Amniotic stem cell (primary cell): ENCODE measurements at regions not wholly inside any gene's neighbourhood (a gene's known extent, or its start where the extent isn't known, plus 50 kb on each side); places are given as distances from the start of the nearest gene placed in this dataset.

Experiments used
- DNase-seq: peaks from one replicate; lab custom pipeline; 2025; lab: John Stamatoyannopoulos, UW

GRCh38 chr12:41981758-41982157, 162.9 kb downstream of the GXYLT1 start:
- DNase-seq: no peak

GRCh38 chr12:41981013-41981412, 163.7 kb downstream of the GXYLT1 start:
- no peak for DNase-seq

GRCh38 chr12:41980390-41980789, 164.3 kb downstream of the GXYLT1 start:
- DNase-seq: no peak

DNA sequence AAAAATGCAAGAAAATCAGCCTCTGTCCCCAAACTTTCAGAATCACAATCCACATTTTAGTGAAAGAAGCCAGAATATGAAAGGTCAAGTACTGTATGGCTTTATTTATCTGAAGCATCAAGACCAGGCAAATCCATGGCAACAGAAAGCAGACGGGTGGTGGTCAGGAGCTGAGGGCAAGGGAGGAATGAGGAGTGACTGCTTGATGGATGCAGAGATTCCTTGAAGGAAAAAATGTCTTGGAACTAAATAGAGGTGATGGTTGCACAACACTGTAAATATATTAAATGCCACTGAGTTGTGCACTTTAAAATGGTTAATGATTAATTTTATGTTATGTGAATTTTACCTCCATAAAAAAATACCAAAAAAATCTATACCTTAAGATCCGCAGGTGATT, 165.1 kb downstream of the GXYLT1 start:
- no peak for DNase-seq

GRCh38 chr12:41972598-41972997, 172.1 kb downstream of the GXYLT1 start:
- no peak for DNase-seq

DNA sequence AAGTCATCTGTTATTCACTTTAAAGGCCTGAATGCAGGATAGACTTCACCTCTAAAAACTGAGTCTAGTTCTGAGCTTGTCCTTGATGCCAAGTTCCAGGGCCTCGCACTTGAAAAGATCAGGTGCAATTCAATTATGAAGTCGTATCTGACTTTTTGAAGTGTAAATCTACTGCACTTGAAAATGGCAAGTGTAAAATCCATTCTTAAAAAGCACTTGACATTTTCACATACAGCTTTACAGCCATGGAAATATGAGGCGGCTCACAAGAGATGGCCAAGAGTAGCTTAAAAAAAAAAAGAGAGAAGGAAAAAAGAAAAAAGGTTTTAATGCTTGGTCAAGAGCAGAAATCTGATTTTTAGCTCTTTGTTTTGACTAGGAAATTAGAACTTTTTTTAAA, 172.5 kb downstream of the GXYLT1 start:
- no peak for DNase-seq

- no peak for DNase-seq
Measured at GRCh38 chr12:41970744-41971143, 173.9 kb downstream of the GXYLT1 start.

- DNase-seq: no peak
Measured at GRCh38 chr12:41968599-41968998, 176.1 kb downstream of the GXYLT1 start.

GRCh38 chr12:41967668-41968500, 176.8 kb downstream of the GXYLT1 start:
- no peak for DNase-seq

DNA sequence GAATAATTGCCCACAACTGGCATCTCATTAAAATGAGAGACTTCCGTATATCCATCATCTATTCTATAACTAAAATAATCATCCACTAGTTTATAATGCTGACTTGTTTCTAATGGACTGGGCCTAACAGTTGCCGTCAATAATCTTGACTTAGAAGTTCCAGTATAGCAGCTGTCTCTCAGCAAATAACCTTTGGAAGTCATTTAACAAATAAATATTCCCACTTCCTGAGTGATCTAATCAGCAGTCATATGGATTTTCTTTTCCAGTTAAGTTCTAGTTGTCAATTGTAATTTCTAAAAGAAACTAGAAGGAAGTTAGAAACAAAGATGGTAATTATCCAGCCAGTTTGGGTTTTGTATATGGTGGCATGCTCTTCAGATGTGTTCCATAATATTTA, 177.8 kb downstream of the GXYLT1 start:
- DNase-seq: no peak

GRCh38 chr12:41966001-41966400, 178.7 kb downstream of the GXYLT1 start:
- no peak for DNase-seq

- no peak for DNase-seq
Measured at GRCh38 chr12:41963398-41963797, 181.3 kb downstream of the GXYLT1 start.

DNA sequence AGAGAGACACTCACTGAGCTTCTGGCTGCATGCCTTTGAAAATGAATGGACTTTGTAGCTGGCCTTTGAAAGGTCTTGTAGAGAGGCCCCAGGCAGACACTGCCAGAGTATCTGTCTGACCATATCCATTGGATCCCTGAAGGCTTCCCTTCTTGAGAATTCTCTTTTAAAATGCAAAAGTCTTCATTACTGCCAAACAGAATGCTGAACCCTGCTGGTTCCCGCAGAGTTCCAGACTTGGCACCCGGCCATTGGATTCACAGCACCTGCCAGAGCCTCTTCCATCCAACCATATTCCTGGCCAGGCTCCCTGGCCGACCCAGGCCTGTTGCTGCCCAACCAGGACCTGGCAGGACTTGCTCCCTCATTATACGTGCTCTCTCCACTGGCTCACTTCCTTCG, 182.5 kb downstream of the GXYLT1 start:
- DNase-seq: no peak

DNA sequence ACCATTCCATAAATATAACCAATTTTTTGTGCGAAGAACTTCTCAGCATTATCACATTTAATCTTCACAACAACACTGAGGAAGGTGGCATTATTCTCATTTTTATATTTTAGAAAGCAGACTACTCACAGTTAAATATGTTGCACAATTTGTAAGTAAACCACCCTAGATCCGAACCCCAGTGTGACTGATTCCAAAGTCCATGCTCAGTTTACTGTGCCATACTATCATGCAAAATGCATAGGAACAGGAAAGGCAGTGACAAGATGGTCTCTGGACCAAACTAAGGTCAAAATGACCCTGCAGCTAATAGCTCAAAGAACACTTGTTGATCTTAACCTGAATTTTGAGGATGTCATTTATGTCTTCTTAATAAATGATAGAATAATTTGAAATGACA, 185.4 kb downstream of the GXYLT1 start:
- DNase-seq: no peak

GRCh38 chr12:41956353-41956752, 188.3 kb downstream of the GXYLT1 start:
- no peak for DNase-seq

GRCh38 chr12:41950455-41950854, 194.2 kb downstream of the GXYLT1 start:
- no peak for DNase-seq

GRCh38 chr12:41946106-41946505, 198.6 kb downstream of the GXYLT1 start:
- no peak for DNase-seq

GRCh38 chr12:41944216-41944615, 200.5 kb downstream of the GXYLT1 start:
- no peak for DNase-seq

DNA sequence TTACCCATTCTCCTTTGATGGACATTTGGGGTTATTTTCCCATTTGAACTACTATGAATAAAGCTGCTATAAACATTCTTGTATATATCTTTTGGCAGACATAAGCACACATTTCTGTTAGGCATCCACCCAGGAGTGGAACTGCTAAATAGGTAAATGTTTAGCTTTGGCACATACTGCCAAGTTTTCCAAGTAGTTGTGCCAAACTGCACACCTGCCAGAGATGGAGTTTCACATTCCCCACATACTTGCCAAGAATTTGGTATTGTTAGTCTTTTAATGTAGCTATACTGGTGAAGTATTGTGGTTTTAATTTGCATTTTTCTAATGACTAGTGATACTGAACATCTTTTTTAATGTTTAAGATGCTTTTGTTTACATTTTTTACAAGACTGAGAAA, 201.0 kb downstream of the GXYLT1 start:
- no peak for DNase-seq

DNA sequence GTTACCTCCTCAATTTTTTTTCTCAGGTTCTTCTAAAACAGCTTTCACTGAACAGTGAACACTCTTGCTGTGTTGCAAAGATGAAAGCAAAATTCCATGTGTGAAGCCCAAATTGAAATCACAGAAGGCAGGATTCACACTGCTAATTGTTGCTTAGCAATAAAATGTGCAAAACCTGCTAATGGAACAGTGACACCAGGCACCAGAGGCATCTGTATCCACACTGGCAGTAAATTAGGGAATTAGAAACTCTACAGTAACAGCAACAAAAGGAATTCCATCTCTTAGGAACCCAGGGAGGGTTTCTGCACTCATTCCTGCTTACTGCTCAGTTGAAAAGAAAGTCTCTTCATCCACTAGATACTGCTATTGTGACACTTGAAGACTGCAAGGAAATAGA, 202.3 kb downstream of the GXYLT1 start:
- DNase-seq: no peak

- DNase-seq: no peak
Measured at GRCh38 chr12:41941079-41941478, 203.6 kb downstream of the GXYLT1 start.

DNA sequence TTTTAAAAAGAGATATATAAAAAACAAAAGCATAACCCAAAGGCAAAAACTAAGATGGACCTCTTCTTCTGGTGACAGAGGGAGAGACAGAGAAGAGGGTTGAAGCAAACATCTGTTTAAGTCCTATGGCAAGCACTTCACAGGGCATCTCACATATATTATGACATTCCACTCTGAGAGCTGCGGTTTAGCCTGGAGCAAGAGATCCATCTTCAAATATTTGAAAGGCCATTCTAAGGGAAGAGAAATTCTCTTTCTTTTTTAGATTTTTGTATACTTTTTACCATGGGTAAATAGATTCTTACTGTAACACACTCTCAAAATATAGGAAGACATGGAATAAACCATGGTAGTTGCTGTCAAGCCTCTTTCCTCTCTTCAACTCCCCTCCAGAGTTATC, 204.1 kb downstream of the GXYLT1 start:
- DNase-seq: no peak

GRCh38 chr12:41936333-41936732, 208.3 kb downstream of the GXYLT1 start:
- no peak for DNase-seq

DNA sequence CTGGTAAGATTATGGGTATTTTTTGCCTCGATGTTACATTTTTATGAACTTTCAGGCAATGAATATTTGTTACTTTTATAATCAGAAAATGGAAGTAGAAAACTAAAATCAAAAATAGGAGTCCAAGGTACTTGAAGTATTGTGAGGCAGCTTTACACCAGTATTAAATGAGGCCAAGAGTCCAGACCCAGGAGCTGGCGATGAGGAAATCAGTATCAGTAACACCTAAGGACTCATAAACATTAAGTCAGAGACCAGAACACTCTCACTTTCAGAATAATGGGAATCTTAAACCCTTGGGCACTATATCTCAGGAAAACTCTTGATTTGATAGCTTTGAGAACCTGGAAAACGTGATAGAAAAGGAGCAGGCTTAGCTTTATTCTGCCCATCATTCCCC, 208.8 kb downstream of the GXYLT1 start:
- DNase-seq: no peak
